Stimulated activated CD4-positive, alpha-beta T cell treated with anti-CD3 and anti-CD28 coated beads, Interleukin-1b, Interleukin-23, amount 100 ng/mL, for 4 hours (primary cell): ENCODE measurements at regions not wholly inside any gene's neighbourhood (a gene's known extent, or its start where the extent isn't known, plus 50 kb on each side); places are given as distances from the start of the nearest gene placed in this dataset.
"Not testable (repeated sequence)": the region's sequence is repeated elsewhere in the genome, so short reads cannot be mapped to it uniquely, and the experiment has no call there.

Experiments used
- DNase-seq, 2 donors: peaks; one replicate each; pipeline ENCODE4 v3.0.0-alpha.2; 2020; ENCODE audit warnings: low read depth in 2 of 2

GRCh38 chr12:75944097-75944904 lies 87.3 kb downstream of the PHLDA1 start:
- no peak for DNase-seq

DNA sequence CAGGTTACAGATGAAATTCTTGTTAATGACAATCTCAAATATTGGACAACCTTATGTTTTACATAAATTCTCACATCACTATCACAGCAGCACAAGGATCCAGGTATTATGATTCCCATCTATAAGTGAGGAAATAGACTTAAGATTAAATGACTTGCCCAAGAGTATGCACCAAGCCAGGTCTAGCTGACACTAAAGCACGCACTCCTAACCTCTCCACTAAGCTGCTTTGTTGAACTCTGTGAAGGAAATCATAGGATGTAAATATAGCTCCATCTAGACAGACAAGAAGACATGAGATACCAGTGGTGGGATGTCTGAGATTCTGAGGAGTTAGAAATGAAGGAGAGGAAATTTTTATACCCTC lies 87.9 kb downstream of the PHLDA1 start:
- DNase-seq = no peak

DNA sequence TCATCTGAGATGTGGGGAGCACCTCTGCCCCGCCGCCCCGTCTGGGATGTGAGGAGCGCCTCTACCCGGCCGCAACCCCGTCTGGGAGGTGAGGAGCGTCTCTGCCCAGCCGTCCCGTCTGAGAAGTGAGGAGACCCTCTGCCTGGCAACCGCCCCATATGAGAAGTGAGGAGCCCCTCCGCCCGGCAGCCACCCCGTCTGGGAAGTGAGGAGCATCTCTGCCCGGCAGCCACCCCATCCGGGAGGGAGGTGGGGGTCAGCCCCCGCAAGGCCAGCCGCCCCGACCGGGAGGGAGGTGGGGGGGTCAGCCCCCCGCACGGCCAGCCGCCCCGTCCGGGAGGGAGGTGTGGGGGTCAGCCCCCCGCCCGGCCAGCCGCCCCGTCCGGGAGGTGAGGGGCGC lies 89.9 kb downstream of the PHLDA1 start:
- DNase-seq = not testable (repeated sequence)

GRCh38 chr12:75939016-75939642 lies 92.4 kb downstream of the PHLDA1 start:
- no peak for DNase-seq

- no peak for DNase-seq
Observed at GRCh38 chr12:75938189-75938588, 93.4 kb downstream of the PHLDA1 start.

- DNase-seq = no peak
Observed at GRCh38 chr12:75937486-75937885, 94.1 kb downstream of the PHLDA1 start.

DNA sequence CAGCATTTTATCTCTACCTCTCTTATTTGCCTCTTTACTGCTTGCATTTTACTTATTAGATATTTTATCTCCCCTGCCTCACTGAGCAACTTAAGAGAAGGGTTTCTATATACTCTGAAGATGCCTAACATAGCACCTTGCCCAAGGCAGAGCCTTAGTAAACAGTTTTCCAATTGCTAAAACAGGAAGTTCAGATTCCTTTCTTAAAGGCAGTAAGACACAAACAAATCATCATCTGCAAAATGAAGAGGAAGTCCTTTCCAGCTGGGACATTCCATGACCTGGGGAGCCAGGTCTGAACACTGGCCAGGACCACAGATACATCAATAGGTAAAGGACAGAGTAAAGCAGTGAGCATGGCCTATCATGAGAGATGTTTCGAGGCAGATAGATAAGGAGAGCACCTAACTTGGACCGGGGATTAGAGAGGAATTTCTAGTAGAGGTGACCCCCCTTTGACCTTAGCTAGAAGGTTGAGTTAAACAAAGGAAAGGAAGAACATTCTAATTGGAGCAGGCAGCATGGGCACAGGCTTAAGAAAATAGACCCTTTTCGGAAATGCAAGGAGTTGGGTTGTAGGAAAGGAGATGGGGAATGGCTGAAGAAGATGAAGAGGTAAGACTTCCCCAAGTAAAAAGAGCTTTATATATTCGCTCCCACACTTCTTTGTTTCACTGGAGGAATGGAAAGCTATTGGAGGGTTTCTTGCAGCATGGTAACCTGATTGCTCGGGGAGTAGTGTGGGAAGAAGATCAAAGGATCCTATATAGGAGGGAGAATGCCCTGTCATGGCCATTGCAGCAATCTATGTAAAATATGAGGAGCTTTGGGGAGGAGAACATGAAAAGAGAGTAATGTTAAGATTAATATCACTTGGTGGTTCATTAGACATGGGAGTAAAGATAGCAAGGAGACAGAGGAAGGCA lies 94.8 kb downstream of the PHLDA1 start:
- no peak for DNase-seq

DNA sequence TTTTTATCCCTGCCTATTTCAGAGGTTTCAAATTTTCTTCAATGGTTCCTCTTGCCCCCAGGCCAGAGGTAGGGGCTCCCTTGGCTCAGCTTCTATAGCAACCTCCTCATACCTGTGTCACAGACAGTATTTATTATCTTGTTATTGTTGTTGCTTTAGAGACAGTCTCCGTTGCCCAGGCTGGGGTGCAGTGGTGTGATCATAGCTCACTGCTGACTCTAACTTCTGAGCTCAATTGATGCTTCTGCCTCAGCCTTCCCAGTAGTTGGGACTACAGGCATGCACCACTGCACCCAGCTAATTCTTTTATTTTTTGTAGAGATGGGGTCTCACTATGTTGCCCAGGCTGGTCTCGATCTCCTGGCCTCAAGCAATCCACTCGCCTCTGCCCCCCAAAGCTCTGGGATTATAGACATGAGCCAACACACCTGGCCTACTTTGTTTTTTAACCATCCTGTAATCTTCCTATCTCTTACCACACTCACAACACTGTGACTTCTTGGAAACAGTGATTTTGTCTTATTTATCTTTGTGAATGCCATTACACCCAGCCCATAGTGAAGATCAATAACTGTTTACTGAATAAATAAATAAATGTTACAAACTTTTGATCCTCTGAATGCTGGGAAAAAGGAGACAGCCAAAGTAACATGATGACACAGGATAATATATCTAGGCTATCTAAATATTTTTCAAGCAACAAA lies 95.9 kb downstream of the PHLDA1 start:
- no peak for DNase-seq

DNA sequence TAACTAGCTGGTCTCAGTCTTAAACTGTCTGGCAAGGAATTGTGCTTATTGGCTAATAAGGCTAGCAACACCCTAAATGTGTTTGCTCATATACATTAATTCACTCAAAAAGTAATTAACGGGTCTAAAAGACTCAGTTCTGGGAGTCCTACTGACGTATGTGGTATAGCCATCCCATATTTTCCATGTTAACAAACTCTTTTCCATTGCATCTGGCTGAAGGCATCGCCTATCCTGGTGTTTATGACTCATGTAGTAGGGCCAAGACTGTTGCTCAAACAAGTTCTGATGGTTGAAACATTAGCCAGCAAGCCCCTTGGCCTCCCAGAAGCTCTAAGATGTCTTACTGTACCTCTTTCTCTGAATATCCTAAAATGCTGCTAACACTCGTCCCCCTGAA lies 98.5 kb downstream of the PHLDA1 start:
- DNase-seq = no peak

DNA sequence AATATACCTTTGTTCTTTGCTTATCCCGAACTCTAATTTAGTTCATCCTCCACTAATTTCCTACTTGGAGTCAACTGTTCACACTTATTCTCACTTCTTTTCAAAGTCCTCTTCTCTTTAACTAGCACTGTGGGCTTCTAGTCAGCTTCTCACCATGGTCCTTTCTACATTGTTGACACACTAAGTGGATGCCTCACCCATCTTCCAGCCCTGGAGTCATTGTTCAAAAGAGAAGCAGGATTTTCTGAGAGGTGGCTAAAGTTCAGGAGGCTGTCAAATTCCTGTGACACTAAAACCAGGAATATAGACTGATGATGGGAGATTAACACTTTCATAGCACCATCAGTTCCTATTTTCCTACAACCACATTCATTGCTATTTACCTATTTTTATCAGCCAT lies 99.3 kb downstream of the PHLDA1 start:
- DNase-seq = no peak

DNA sequence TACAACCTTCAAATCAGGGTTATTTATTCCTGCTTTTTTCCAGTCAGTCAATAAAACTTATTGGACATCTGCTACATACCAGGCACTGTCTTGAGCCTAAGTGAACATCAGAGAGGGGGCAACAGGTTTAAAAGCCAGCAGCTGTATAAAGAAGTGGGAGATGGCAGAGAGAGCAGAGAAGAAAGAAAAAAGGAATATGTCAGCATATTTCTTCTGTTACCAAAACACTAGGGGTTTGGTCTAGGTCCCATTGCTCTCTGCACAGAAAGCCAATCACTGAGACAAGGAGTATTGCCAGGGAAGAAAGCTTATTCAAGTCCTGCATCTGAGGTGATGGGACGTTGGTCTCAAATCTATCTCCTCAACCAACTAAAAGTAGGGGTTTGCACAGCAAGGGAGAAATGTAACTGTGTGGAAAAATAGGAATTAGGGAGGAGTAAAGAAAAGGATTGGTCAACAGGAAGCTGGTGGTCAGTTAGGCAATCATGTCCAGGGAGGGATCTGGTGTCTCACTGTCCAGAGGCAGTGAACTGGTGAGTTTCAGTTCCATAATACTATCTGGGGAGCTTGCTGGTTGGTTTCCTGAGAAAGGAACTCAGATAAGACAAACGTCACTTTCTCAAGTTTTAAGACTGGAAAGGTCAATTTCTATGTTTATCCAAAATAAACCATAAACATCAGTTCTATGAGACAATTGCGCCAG lies 107.5 kb downstream of the PHLDA1 start:
- no peak for DNase-seq

DNA sequence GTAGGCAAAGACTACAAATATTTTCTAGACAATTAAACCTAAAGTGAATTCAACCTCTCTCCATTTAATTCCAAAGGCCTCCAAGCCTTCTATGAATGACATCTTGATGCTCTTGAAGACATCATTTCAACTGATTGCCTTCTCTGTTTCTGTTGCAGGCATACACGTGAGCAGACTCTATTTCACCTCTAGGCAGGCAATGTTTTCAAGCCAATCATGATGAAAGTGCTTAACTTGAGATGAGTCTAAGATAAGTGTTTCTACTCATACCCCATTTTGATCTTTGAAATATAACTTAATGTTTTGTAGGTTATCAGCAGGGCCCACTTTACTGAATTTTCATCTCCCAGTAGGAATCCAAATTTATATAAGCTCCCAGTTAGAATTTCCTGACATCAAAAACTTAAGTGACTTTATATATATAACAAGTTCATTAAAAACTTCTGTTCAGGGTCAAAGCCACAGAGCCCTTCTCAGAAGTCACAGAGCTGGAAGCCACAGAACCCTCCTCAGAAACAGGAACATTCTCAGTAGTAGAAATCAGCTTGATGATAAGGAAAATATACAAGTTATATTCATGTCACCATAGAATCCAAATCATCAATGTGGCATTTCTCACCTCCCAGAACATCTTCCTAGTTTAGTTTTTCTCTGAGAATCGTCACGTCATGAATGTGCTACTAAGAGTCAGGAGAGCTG lies 108.5 kb downstream of the PHLDA1 start:
- no peak for DNase-seq

- DNase-seq = no peak
Observed at GRCh38 chr12:75921622-75922289, 109.8 kb downstream of the PHLDA1 start.

DNA sequence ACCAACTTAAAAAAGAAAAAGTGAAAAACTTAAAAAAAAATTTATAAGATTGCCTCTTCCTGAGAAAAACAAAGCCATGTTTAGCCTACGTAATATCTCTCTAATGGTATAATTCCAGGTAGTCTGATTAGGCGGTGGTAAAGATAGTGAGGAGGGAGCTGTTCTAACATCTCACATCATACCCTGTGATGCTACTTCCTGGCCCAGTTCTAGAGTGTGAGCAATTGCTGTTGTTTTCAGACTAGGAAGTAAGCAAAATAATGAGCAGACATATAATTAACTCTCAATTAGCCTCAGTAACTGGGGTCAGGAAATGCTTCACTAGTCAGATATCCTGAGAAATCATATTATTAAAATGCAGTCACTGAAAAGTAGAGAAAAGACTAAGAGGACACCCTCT lies 113.9 kb downstream of the PHLDA1 start:
- DNase-seq = no peak

DNA sequence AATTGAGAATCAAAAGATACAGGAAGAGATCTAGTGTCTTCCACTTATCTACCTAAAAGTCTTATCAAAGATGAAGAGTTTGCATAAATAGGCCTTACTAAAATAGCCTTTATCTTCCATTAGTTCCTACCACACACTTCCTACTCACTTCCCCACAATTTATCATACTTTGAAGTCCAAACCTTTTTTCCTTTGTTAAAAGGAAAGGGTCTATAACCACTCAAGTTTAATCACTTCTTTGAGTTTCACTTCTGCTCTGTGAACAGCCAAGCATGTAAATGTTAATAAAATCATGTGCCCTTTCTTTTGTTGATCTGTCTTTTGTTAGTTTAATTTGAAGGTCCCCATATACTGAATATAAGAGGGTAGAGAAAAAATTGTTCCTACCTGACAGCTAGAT lies 114.5 kb downstream of the PHLDA1 start:
- no peak for DNase-seq

GRCh38 chr12:75913502-75914351 lies 117.8 kb downstream of the PHLDA1 start:
- DNase-seq = peak; percentile 16 to 21

DNA sequence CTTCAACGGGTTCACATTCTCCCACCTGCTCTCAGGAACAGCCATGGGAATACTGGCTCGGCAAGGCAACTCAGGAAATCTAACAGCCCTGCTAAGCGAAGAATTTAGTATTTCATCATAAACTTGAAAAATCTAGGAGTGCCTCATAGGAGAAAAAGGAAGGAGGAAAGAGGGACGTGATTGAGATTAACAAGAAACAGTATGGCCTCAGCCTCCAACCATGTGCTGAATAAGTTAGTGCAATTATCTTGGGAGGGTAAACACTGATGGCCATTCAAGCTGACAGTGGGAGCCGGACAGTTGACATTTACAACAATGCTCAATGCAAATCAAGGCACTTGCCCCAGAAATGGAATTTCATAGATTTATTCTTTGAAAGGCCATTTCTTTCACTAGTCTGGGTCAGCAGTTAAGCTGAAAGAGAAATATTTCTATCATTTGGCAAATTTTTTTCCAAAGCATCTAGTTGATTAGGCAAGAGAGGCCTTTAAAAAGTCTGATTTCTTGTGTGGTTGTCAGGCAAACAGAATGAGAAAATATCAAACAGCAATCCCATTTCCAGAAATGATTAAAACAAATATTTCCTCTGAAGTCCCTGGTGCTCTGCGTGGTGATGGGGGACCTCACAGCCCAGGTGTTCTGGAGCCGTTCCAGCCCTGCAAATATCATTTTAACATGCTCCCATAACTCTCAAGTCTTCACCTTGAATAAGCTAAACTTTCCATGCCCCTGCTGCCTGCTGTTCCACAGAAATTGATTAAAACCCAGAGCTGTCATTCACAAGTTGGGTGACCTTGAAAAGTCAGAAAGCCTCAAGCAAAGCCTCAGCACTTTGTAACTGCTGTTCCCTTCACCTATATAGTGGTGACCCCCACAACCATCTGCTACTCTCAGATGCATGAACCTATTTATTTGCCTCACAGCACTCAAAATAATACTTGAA lies 121.6 kb downstream of the PHLDA1 start:
- no peak for DNase-seq
